ENCODE measurements at regions not wholly inside any gene's neighbourhood (a gene's known extent, or its start where the extent isn't known, plus 50 kb on each side); places are given as distances from the start of the nearest gene placed in this dataset.

DNA sequence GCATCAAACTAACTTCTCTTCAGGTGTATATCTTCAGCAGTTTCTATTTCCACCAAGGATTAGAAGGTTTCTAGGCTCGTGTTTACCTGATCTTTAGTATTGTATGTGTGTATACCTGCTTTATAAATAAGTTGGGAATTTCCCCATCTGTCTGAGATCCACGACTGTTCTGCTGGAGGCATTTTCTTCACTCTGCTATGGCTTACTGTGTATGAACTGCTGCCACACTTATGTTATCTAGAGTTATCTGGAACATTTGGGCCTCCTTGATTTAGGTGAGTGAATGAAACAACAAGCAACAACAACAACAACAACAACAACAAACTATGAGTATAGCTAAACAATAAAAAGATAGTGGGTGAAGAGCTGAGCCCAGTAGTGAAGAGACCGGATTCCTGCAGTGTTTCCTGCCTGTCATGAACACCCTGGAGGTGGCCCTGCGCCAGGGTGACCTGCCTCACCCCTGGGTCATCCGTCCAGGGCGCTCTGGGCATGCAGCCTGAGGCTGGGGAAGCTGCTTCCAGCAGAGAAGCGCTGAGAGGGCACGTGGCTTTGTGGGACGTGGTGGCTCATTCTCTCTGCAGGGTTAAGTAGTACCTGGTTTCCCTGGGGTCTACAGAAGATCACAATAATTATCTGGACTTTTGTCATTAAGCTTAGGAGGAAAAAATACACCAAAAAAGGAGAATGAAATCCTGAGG, 56.1 kb upstream of the GATA6 start:
- Histone ChIP-seq H3K27ac (peak overlapping the region in 1 of 8 donors; percentile 28), H3K36me3 (no peaks in the 10 kb centered on the region), H3K27me3 (replicated peaks in 1 of 7) (no peaks in the 10 kb centered on the region), H3K4me3 (no peak overlapping the region), H3K9me3 (no peaks in the 10 kb centered on the region), H3K4me1 (peaks cover 0 to 35% (median 2%) of the 10 kb centered on the region in 6 donors)
- peak; percentile 84 for DNase-seq
- intact Hi-C loops (cut with DNase I; ENCODE audit: low total_unique reads) = no loop called here
- 50 to 69% (median 64%) methylated on average over 9 of the region's 9 CpGs for WGBS, 5 donors
- TF ChIP-seq POLR2AphosphoS5 (IDR thresholded peaks at IDR 0.05) = peak; percentile 47 to 76 (median 75)
- no peak for TF ChIP-seq POLR2A (IDR thresholded peaks at IDR 0.05)

DNA sequence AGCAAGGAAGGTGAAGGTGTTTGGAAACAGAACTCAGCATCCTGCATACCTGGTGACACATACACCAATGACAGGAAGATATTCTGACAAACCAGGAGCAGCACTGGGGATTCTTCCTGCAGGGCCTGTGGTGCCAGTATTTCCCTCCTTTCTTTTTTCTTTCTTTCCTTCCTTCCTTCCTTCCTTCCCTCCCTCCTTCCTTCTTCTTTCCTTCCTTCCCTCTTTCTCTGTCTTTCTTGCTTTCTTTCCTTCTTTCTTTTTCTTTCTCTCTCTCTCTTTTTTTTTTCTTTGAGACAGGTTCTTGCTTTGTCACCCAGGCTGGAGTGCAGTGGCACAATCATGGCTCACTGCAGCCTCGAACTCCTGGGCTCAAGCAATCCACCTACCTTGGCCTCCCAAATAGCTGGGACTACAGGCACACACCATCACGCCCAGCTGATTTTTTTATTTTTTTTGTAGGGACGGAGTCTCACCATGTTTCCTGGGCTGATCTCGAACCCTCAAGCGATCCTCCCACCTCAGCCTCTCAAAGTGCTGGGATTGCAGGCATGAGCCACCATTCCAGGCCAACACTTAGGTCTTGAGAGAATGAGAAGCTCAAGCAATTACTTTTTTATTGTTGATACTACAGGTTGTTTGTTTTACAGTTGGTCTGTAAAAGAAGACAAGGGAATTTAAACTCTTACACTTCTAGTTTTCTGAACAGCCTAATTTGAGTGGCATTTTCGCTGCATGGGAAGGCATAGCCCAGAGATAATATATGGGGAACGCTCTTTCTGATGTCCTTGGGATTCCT, 54.7 kb upstream of the GATA6 start:
- Histone ChIP-seq H3K27me3 (replicated peaks in 1 of 7) (no peaks in the 10 kb centered on the region), H3K4me1 (peaks cover 0 to 35% (median 2%) of the 10 kb centered on the region in 6 donors), H3K36me3 (no peaks in the 10 kb centered on the region), H3K9me3 (no peaks in the 10 kb centered on the region), H3K4me3 (no peak overlapping the region), H3K27ac (peak overlapping the region in 4 of 8 donors; percentile 58 to 78 (median 69))
- intact Hi-C loops (cut with DNase I; ENCODE audit: low total_unique reads) = loop anchor here (5.0 kb wide), 1 partner anchor 48 kb away; no protein-coding TSS in a partner anchor
- no peak for DNase-seq
- TF ChIP-seq, protein P1, sequence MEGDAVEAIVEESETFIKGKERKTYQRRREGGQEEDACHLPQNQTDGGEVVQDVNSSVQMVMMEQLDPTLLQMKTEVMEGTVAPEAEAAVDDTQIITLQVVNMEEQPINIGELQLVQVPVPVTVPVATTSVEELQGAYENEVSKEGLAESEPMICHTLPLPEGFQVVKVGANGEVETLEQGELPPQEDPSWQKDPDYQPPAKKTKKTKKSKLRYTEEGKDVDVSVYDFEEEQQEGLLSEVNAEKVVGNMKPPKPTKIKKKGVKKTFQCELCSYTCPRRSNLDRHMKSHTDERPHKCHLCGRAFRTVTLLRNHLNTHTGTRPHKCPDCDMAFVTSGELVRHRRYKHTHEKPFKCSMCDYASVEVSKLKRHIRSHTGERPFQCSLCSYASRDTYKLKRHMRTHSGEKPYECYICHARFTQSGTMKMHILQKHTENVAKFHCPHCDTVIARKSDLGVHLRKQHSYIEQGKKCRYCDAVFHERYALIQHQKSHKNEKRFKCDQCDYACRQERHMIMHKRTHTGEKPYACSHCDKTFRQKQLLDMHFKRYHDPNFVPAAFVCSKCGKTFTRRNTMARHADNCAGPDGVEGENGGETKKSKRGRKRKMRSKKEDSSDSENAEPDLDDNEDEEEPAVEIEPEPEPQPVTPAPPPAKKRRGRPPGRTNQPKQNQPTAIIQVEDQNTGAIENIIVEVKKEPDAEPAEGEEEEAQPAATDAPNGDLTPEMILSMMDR (IDR thresholded peaks at IDR 0.05 in 8 of 11, conservative IDR thresholded peaks at IDR 0.05 in 3 of 11) = no peak
- no peak for TF ChIP-seq POLR2AphosphoS5 (IDR thresholded peaks at IDR 0.05)
- no peak for TF ChIP-seq POLR2A (IDR thresholded peaks at IDR 0.05)
- 73 to 88% (median 79%) methylated on average over 7 of the region's 7 CpGs for WGBS, 5 donors

DNA sequence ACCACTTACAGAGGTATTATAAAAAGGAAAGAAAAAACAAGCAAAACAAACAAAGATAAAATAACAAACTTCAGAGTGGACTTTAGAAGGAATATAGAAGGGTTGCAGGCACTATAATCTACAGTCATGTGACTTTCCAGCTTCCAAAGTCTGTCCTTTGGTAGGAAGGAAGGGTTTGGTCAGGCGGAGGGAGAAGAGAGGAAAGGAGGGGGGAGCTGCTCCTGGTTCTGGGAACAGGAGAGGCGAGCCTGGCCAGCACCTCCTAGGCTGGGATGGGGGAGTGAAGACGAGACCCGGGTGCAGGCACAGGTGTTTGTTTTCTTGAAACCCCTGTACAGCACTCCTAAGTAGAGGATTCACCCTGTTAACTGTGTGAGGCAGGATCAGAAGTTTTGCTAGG, 53.8 kb upstream of the GATA6 start:
- TF ChIP-seq POLR2A (IDR thresholded peaks at IDR 0.05) (no peak), POLR2AphosphoS5 (IDR thresholded peaks at IDR 0.05) (peak in 2 of 3 donors; percentile 10 to 59)
- TF ChIP-seq, protein P1 (IDR thresholded peaks at IDR 0.05 in 8 of 11, conservative IDR thresholded peaks at IDR 0.05 in 3 of 11) = no peak
- H3K36me3 ChIP-seq = no peaks in the 10 kb centered on the region
- no peak overlapping the region for H3K4me3 ChIP-seq
- H3K27me3 ChIP-seq (replicated peaks in 1 of 7) = no peaks in the 10 kb centered on the region
- H3K9me3 ChIP-seq = peaks cover 0 to 4% (median 0%) of the 10 kb centered on the region in 8 donors
- 48 to 74% (median 63%) methylated on average over 4 of the region's 4 CpGs for WGBS, 5 donors
- DNase-seq = no peak
- intact Hi-C loops (cut with DNase I; ENCODE audit: low total_unique reads) = loop anchor here (5.0 kb wide), 1 partner anchor 47 kb away; no protein-coding TSS in a partner anchor
- H3K4me1 ChIP-seq = peaks cover 0 to 35% (median 2%) of the 10 kb centered on the region in 6 donors
- peak overlapping the region; percentile 7 to 78 (median 56) for H3K27ac ChIP-seq

Small RNA genes lying in the stretch of these regions (small RNA-seq; reads per million reads assigned to genes)
- 0 to 0.15 (median 0) reads per million in 4 donors for gene RNA5SP451
